Mesendoderm (in vitro differentiated cells): ENCODE measurements at regions not wholly inside any gene's neighbourhood (a gene's known extent, or its start where the extent isn't known, plus 50 kb on each side); places are given as distances from the start of the nearest gene placed in this dataset.

Experiments used
- DNase-seq: peaks from one replicate; pipeline ENCODE4 v3.0.0; 2013
- H2AK5ac ChIP-seq: 2 replicates; pipeline ENCODE4 v1.6.1; 2013; ENCODE audit warnings: low read length, inconsistent platforms
- H2BK120ac ChIP-seq: 2 replicates; pipeline ENCODE4 v1.6.1; 2013; ENCODE audit warnings: low read depth, mild to moderate bottlenecking, low read length, moderate library complexity, mixed read lengths
- H2BK15ac ChIP-seq: replicated peaks from 2 replicates; pipeline ENCODE4 v1.6.1; 2013; ENCODE audit warnings: low read depth, mild to moderate bottlenecking, moderate library complexity
- H2BK5ac ChIP-seq: 2 replicates; pipeline ENCODE4 v1.6.1; 2013; ENCODE audit warnings: low read length, inconsistent platforms
- H3K18ac ChIP-seq: 2 replicates; pipeline ENCODE4 v1.6.1; 2013; ENCODE audit warnings: mild to moderate bottlenecking, low read length, mixed read lengths
- H3K23ac ChIP-seq: one replicate; pipeline ENCODE4 v1.6.1; 2013; ENCODE audit warnings: low read length
- H3K27ac ChIP-seq: 2 replicates; pipeline ENCODE4 v1.5.1; 2013; ENCODE audit warnings: low read depth, mild to moderate bottlenecking, inconsistent platforms, low read length, moderate library complexity
- H3K27me3 ChIP-seq: 2 replicates; pipeline ENCODE4 v1.6.1; 2013; ENCODE audit warnings: low read length, control low read depth, mild to moderate bottlenecking, inconsistent platforms; ENCODE audit not compliant: insufficient read depth, poor library complexity
- H3K36me3 ChIP-seq: 2 replicates; pipeline ENCODE4 v1.6.1; 2013; ENCODE audit warnings: low read length, inconsistent platforms; ENCODE audit not compliant: control insufficient read depth, insufficient read depth
- H3K4ac ChIP-seq: one replicate; pipeline ENCODE4 v1.6.1; 2013; ENCODE audit warnings: low read depth, mild to moderate bottlenecking, low read length, moderate library complexity
- H3K4me1 ChIP-seq: 2 replicates; pipeline ENCODE4 v1.6.1; 2013; ENCODE audit warnings: low read depth, low read length, inconsistent platforms; ENCODE audit not compliant: control insufficient read depth
- H3K4me2 ChIP-seq: 2 replicates; pipeline ENCODE4 v1.6.1; 2013; ENCODE audit warnings: low read length
- H3K4me3 ChIP-seq: 2 replicates; pipeline ENCODE4 v1.5.1; 2013; ENCODE audit warnings: mild to moderate bottlenecking, low read length
- H3K56ac ChIP-seq: one replicate; pipeline ENCODE4 v1.6.1; 2013; ENCODE audit warnings: low read length
- H3K79me1 ChIP-seq: 2 replicates; pipeline ENCODE4 v1.6.1; 2013; ENCODE audit warnings: low read length, inconsistent platforms
- H3K79me2 ChIP-seq: 2 replicates; pipeline ENCODE4 v1.6.1; 2013; ENCODE audit warnings: mild to moderate bottlenecking, low read length; ENCODE audit not compliant: control insufficient read depth, insufficient read depth
- H3K9ac ChIP-seq: 2 replicates; pipeline ENCODE4 v1.6.1; 2013; ENCODE audit warnings: low read length, inconsistent platforms
- H4K5ac ChIP-seq: one replicate; pipeline ENCODE4 v1.6.1; 2013; ENCODE audit warnings: low read length
- H4K8ac ChIP-seq: one replicate; pipeline ENCODE4 v1.6.1; 2013; ENCODE audit warnings: low read depth, mild to moderate bottlenecking, control low read depth, low read length, moderate library complexity
- WGBS: extraction: QIAGEN DNeasy Blood & Tissue Kit; methylation state at CpG from one replicate; pipeline ENCODE4 v1.1.7; 2013; ENCODE audit warnings: low lambda C conversion rate, missing lambda C conversion rate; ENCODE audit not compliant: insufficient coverage; ENCODE audit errors: extremely low coverage; 5-methylcytosine and 5-hydroxymethylcytosine counted together

- DNase-seq: no peak
Observed at GRCh38 chr6:54991761-54992330, 145.3 kb downstream of the FAM83B start.

GRCh38 chr6:54992789-54993188, 146.2 kb downstream of the FAM83B start:
- Histone ChIP-seq H3K27me3 (no peaks in the 10 kb centered on the region), H3K4me1 (no peaks in the 10 kb centered on the region), H3K4me2 (no peak overlapping the region), H4K8ac (no peak overlapping the region), H3K79me1 (no peaks in the 10 kb centered on the region), H3K23ac (no peak overlapping the region), H2BK5ac (no peak overlapping the region), H2BK120ac (no peak overlapping the region), H3K18ac (no peak overlapping the region), H3K4ac (no peak overlapping the region), H3K9ac (no peak overlapping the region), H4K5ac (no peak overlapping the region), H2BK15ac (no peak overlapping the region), H3K27ac (no peak overlapping the region), H3K79me2 (no peaks in the 10 kb centered on the region), H3K4me3 (no peak overlapping the region), H3K36me3 (no peaks in the 10 kb centered on the region), H3K56ac (no peak overlapping the region), H2AK5ac (no peak overlapping the region)
- peak; percentile 64 for DNase-seq

More at GRCh38 chr6:54991761-54992330, 145.3 kb downstream of the FAM83B start:
- Histone ChIP-seq H3K23ac (no peak overlapping the region), H3K56ac (no peak overlapping the region), H3K79me1 (no peaks in the 10 kb centered on the region), H3K4me2 (no peak overlapping the region), H3K27me3 (no peaks in the 10 kb centered on the region), H2BK120ac (no peak overlapping the region), H3K9ac (no peak overlapping the region), H2BK5ac (no peak overlapping the region), H3K79me2 (no peaks in the 10 kb centered on the region), H2BK15ac (no peak overlapping the region), H4K8ac (no peak overlapping the region), H4K5ac (no peak overlapping the region), H3K4ac (no peak overlapping the region), H3K36me3 (no peaks in the 10 kb centered on the region), H3K4me1 (no peaks in the 10 kb centered on the region), H3K4me3 (no peak overlapping the region), H2AK5ac (no peak overlapping the region), H3K18ac (no peak overlapping the region), H3K27ac (no peak overlapping the region)
- no CpG with 5 or more reads among the region's 1 CpG for WGBS

GRCh38 chr6:54993294-54993693, 146.7 kb downstream of the FAM83B start:
- Histone ChIP-seq H2AK5ac (no peak overlapping the region), H3K79me1 (no peaks in the 10 kb centered on the region), H2BK15ac (no peak overlapping the region), H3K4me2 (no peak overlapping the region), H3K27me3 (no peaks in the 10 kb centered on the region), H3K18ac (no peak overlapping the region), H3K79me2 (no peaks in the 10 kb centered on the region), H3K36me3 (no peaks in the 10 kb centered on the region), H3K23ac (no peak overlapping the region), H3K27ac (no peak overlapping the region), H3K4me1 (no peaks in the 10 kb centered on the region), H3K4ac (no peak overlapping the region), H4K5ac (no peak overlapping the region), H3K9ac (no peak overlapping the region), H3K4me3 (no peak overlapping the region), H2BK5ac (no peak overlapping the region), H3K56ac (no peak overlapping the region), H4K8ac (no peak overlapping the region), H2BK120ac (no peak overlapping the region)
- no CpG with 5 or more reads among the region's 4 CpGs for WGBS
- no peak for DNase-seq

- Histone ChIP-seq H2BK15ac (no peak overlapping the region), H4K5ac (no peak overlapping the region), H3K36me3 (no peaks in the 10 kb centered on the region), H4K8ac (no peak overlapping the region), H2AK5ac (no peak overlapping the region), H3K4me1 (no peaks in the 10 kb centered on the region), H3K9ac (no peak overlapping the region), H3K23ac (no peak overlapping the region), H3K79me2 (no peaks in the 10 kb centered on the region), H3K4ac (no peak overlapping the region), H3K4me3 (no peak overlapping the region), H3K4me2 (no peak overlapping the region), H2BK120ac (no peak overlapping the region), H3K27me3 (no peaks in the 10 kb centered on the region), H3K79me1 (no peaks in the 10 kb centered on the region), H3K56ac (no peak overlapping the region), H3K18ac (no peak overlapping the region), H3K27ac (no peak overlapping the region), H2BK5ac (no peak overlapping the region)
- DNase-seq: no peak
- WGBS: no CpG with 5 or more reads among the region's 2 CpGs
Observed at GRCh38 chr6:54993948-54994347, 147.4 kb downstream of the FAM83B start.

GRCh38 chr6:54998576-54998975, 152.0 kb downstream of the FAM83B start:
- Histone ChIP-seq H3K4me2 (no peak overlapping the region), H3K36me3 (no peaks in the 10 kb centered on the region), H3K18ac (no peak overlapping the region), H2BK120ac (no peak overlapping the region), H2BK5ac (no peak overlapping the region), H3K9ac (no peak overlapping the region), H3K79me1 (no peaks in the 10 kb centered on the region), H2BK15ac (no peak overlapping the region), H2AK5ac (no peak overlapping the region), H3K4me1 (no peaks in the 10 kb centered on the region), H3K79me2 (no peaks in the 10 kb centered on the region), H4K5ac (no peak overlapping the region), H4K8ac (no peak overlapping the region), H3K56ac (no peak overlapping the region), H3K4ac (no peak overlapping the region), H3K27me3 (no peaks in the 10 kb centered on the region), H3K4me3 (no peak overlapping the region), H3K27ac (no peak overlapping the region), H3K23ac (no peak overlapping the region)
- no CpG with 5 or more reads among the region's 3 CpGs for WGBS
- DNase-seq: no peak

- no peak overlapping the region for H2AK5ac ChIP-seq
- H3K79me2 ChIP-seq: no peaks in the 10 kb centered on the region
- H3K56ac ChIP-seq: no peak overlapping the region
- no peak overlapping the region for H4K8ac ChIP-seq
- H3K27ac ChIP-seq: no peak overlapping the region
- no CpG with 5 or more reads among the region's 4 CpGs for WGBS
- H3K27me3 ChIP-seq: no peaks in the 10 kb centered on the region
- no peak overlapping the region for H3K4me2 ChIP-seq
- DNase-seq: no peak
- no peak overlapping the region for H3K4ac ChIP-seq
- H3K23ac ChIP-seq: no peak overlapping the region
- no peak overlapping the region for H4K5ac ChIP-seq
- H2BK120ac ChIP-seq: no peak overlapping the region
- H3K18ac ChIP-seq: no peak overlapping the region
- H3K4me1 ChIP-seq: no peaks in the 10 kb centered on the region
- no peaks in the 10 kb centered on the region for H3K79me1 ChIP-seq
- no peak overlapping the region for H2BK15ac ChIP-seq
- H3K9ac ChIP-seq: no peak overlapping the region
- no peak overlapping the region for H3K4me3 ChIP-seq
- H2BK5ac ChIP-seq: no peak overlapping the region
- H3K36me3 ChIP-seq: no peaks in the 10 kb centered on the region
Observed at GRCh38 chr6:55003719-55004430, 157.3 kb downstream of the FAM83B start.
